HepG2 (cell line): ENCODE measurements at regions not wholly inside any gene's neighbourhood (a gene's known extent, or its start where the extent isn't known, plus 50 kb on each side); places are given as distances from the start of the nearest gene placed in this dataset.

Experiments
- ATAC-seq: fragments of 200-7000 bp; cut with Tn5 transposase; 3 replicates; pipeline ENCODE4 v1.9.1; 2020; ENCODE audit warnings: mild to moderate bottlenecking, moderate library complexity
- BruUV-seq: library from RNA; stranded (reverse); fragments of 400-500 nt; replicated peaks from 2 replicates; lab custom pipeline; 2021; lab: Mats Ljungman, UMichigan
- CTCF ChIA-PET: fragments of 300-600 bp; formaldehyde crosslinking; extraction: SDS; loops from one replicate; lab custom pipeline; 2021; ENCODE audit warnings: low total read pairs, inconsistent platforms, low intra/inter-chr PET ratio; lab: Yijun Ruan, JAX
- POLR2A ChIA-PET: fragments of 350-600 bp; sonication (Branson Sonifier 250); formaldehyde crosslinking; loops from one replicate; lab custom pipeline; 2020; ENCODE audit warnings: antibody characterized with exemption, inconsistent platforms; lab: Yijun Ruan, JAX
- DNase-seq: peaks from one replicate; pipeline ENCODE4 v3.0.0-alpha.2; 2015; ENCODE audit warnings: low spot score
- FAIRE-seq: peaks from 3 replicates; lab custom pipeline; 2011; peaks lifted over from hg19 to GRCh38; lab: Jason Lieb, UNC
- H2AFZ ChIP-seq: one replicate; pipeline ENCODE4 v1.6.1; 2011; ENCODE audit warnings: low read length, inconsistent platforms
- H3K27ac ChIP-seq: fragments of 300-600 bp; 3 replicates; pipeline ENCODE4 v1.8.0; 2011; ENCODE audit warnings: mixed run types, mild to moderate bottlenecking, mixed read lengths, low read length, inconsistent platforms; ENCODE audit not compliant: insufficient read depth; ENCODE audit errors: extremely low read length
- H3K27me3 ChIP-seq, 2 experiments: fragments of 200-600 bp in 1 of 2; 2 replicates in 1 of 2; 3 replicates in 1 of 2; pipeline versions ENCODE4 v1.6.0 to v1.8.0; 2011; ENCODE audit warnings: low read length in 2 of 2, mild to moderate bottlenecking in 2 of 2, moderate library complexity in 2 of 2, inconsistent platforms in 1 of 2; ENCODE audit not compliant: insufficient read depth in 2 of 2, control insufficient read depth in 1 of 2
- H3K36me3 ChIP-seq, 2 experiments: fragments of 200-600 bp in 1 of 2; replicated peaks in 1 of 2; 2 replicates in 1 of 2; 3 replicates in 1 of 2; pipeline versions ENCODE4 v1.5.1 to v1.8.0; 2011; ENCODE audit warnings: low read length in 2 of 2, inconsistent platforms in 1 of 2; ENCODE audit not compliant: insufficient read depth in 2 of 2, control insufficient read depth in 1 of 2
- H3K4me1 ChIP-seq: 2 replicates; pipeline ENCODE4 v1.5.1; 2012; ENCODE audit warnings: low read length, inconsistent platforms; ENCODE audit not compliant: insufficient read depth
- H3K4me2 ChIP-seq: 2 replicates; pipeline ENCODE4 v1.6.0; 2011; ENCODE audit warnings: low read depth, low read length, inconsistent platforms
- H3K4me3 ChIP-seq, 3 experiments: fragments of 200-600 bp in 1 of 3; sonication (generic), shearing (Covaris generic) in 1 of 3; replicated peaks in 1 of 3; 2 replicates each; pipeline ENCODE4 v1.5.1; 2011 to 2016; ENCODE audit warnings: low read length in 3 of 3, inconsistent platforms in 2 of 3, low read depth in 2 of 3, mild to moderate bottlenecking in 2 of 3, control low read depth in 1 of 3, mixed read lengths in 1 of 3; ENCODE audit not compliant: insufficient read depth in 1 of 3
- H3K79me2 ChIP-seq: one replicate; pipeline ENCODE4 v1.6.1; 2011; ENCODE audit warnings: low read length, inconsistent platforms; ENCODE audit not compliant: insufficient read depth
- H3K9ac ChIP-seq: 2 replicates; pipeline ENCODE4 v1.6.0; 2011; ENCODE audit warnings: mild to moderate bottlenecking, low read depth, low read length, inconsistent platforms; ENCODE audit not compliant: insufficient read depth
- H3K9me3 ChIP-seq: 2 replicates; pipeline ENCODE4 v1.5.1; 2012; ENCODE audit warnings: mild to moderate bottlenecking, low read length
- H4K20me1 ChIP-seq: 2 replicates; pipeline ENCODE4 v1.6.0; 2011; ENCODE audit warnings: inconsistent platforms, mild to moderate bottlenecking, low read length, moderate library complexity; ENCODE audit not compliant: insufficient read depth
- KLF11 ChIP-seq: IDR thresholded peaks from 2 replicates; pipeline ENCODE4 v1.6.1; 2016; ENCODE audit warnings: missing compliant biosample characterization
- KLF16 ChIP-seq, 2 experiments: sonication (generic) in 1 of 2; formaldehyde crosslinking in 1 of 2; IDR thresholded peaks; 2 replicates each; pipeline versions ENCODE4 v1.6.1 to v1.8.0; 2016 to 2023; ENCODE audit warnings: missing genetic modification reagents in 2 of 2, missing compliant biosample characterization in 1 of 2
- MAFF ChIP-seq: IDR thresholded peaks from 2 replicates; pipeline ENCODE4 v1.6.1; 2011; ENCODE audit warnings: low read depth, low read length, improper control_type of control experiment
- ZNF17 ChIP-seq: sonication (generic); formaldehyde crosslinking; IDR thresholded peaks from 2 replicates; pipeline ENCODE4 v1.5.0; 2020; ENCODE audit warnings: mild to moderate bottlenecking, missing genetic modification reagents
- ZNF180 ChIP-seq: sonication (generic); formaldehyde crosslinking; IDR thresholded peaks from 2 replicates; pipeline ENCODE4 v1.4.0; 2020; ENCODE audit warnings: low read depth, missing genetic modification reagents, borderline replicate concordance
- ZNF232 ChIP-seq: sonication (generic); formaldehyde crosslinking; IDR thresholded peaks from 2 replicates; pipeline ENCODE4 v1.4.0; 2020; ENCODE audit warnings: missing genetic modification reagents, borderline replicate concordance
- ZNF460 ChIP-seq: sonication (generic); formaldehyde crosslinking; IDR thresholded peaks from 2 replicates; pipeline ENCODE4 v1.5.1; 2020; ENCODE audit warnings: missing genetic modification reagents, mild to moderate bottlenecking, borderline replicate concordance
- ZNF562 ChIP-seq: sonication (generic); formaldehyde crosslinking; IDR thresholded peaks from 2 replicates; pipeline ENCODE4 v1.8.0; 2022; ENCODE audit warnings: missing genetic modification reagents, borderline replicate concordance
- ZNF589 ChIP-seq: sonication (generic); formaldehyde crosslinking; conservative IDR thresholded peaks from 2 replicates; pipeline ENCODE4 v1.8.0; 2022; ENCODE audit warnings: mild to moderate bottlenecking, moderate library complexity, missing genetic modification reagents
- ZNF605 ChIP-seq: sonication (generic); formaldehyde crosslinking; IDR thresholded peaks from 2 replicates; pipeline ENCODE4 v1.8.0; 2022; ENCODE audit warnings: mild to moderate bottlenecking, missing genetic modification reagents
- ZNF766 ChIP-seq: sonication (generic); formaldehyde crosslinking; IDR thresholded peaks from 2 replicates; pipeline ENCODE4 v1.5.0; 2020; ENCODE audit warnings: missing genetic modification reagents, borderline replicate concordance
- ZSCAN25 ChIP-seq: sonication (generic); formaldehyde crosslinking; IDR thresholded peaks from 2 replicates; pipeline ENCODE4 v1.8.0; 2022; ENCODE audit warnings: mild to moderate bottlenecking, missing genetic modification reagents
- in situ Hi-C: cut with HindIII; loops from 2 replicates; pipeline ENCODE4 v1.10.0; 2017; ENCODE audit warnings: low pct_unique_long_range_greater_than_20kb; ENCODE audit not compliant: extremely low pct_ligation_motif_present
- intact Hi-C: fragments of 100-400 bp; cut with micrococcal nuclease; formaldehyde crosslinking; loops from one replicate; pipeline ENCODE4 v1.10.0; 2022; ENCODE audit not compliant: unreplicated experiment

DNA sequence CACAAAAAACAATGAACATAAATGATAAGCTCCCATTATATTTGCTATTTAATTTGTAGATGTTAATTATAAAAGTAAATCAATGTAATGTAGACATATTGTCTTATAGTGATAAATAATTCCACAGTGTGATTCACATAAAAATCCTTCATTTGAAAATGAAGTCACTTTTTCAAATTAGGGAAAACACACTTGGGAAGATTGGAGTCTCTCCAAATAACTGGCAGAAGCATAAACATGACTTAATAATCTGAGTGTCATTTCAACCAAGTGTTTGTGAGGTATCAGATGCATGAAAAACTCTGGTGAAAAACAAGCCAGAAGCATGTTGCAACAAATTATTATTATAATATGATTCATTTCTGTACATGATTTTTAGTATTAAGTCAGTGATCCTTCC, 102.2 kb downstream of the CETN3 start:
- BruUV-seq, result no TSS peak
- no peaks in the 10 kb centered on the region for H3K36me3 ChIP-seq
- in situ Hi-C loops (no loop called here), intact Hi-C loops (no loop called here)
- no peak overlapping the region for H3K4me2 ChIP-seq
- no peaks in the 10 kb centered on the region for H4K20me1 ChIP-seq
- no peak for FAIRE-seq
- TF ChIP-seq ZNF17 (CRISPR knock-in tag) (no peak), ZNF180 (CRISPR knock-in tag) (no peak), ZNF460 (CRISPR knock-in tag) (no peak)
- no peaks in the 10 kb centered on the region for H3K27me3 ChIP-seq
- H3K9me3 ChIP-seq, result no peaks in the 10 kb centered on the region
- H3K9ac ChIP-seq, result no peak overlapping the region
- POLR2A ChIA-PET, result no interaction called here
- no peak overlapping the region for H2AFZ ChIP-seq
- no peak overlapping the region for H3K4me3 ChIP-seq
- no peaks in the 10 kb centered on the region for H3K79me2 ChIP-seq
- H3K27ac ChIP-seq, result no peak overlapping the region
- CTCF ChIA-PET, result no interaction called here
- peaks cover 12% of the 10 kb centered on the region for H3K4me1 ChIP-seq
- ATAC-seq, result no peak
- no peak for DNase-seq

DNA sequence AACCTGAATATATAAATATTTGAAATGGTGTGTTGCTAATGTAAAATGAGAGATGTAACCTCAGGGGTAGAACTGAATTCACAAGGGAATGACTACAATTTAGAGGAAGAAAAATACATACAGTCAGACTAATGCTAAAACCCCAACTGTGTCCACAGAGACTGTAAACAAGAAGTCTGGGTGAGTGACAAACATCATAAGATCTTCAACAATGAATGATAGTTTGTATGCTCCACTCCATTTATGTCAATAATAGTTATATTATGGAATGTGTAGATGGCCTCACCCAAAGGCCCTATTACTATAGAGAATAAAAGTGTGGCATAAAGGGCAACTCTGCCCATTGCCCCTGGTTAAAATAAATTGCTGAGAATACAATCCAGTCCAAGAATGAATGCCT, 102.9 kb downstream of the CETN3 start:
- TF ChIP-seq ZNF605 (CRISPR knock-in tag) (no peak), ZNF562 (CRISPR knock-in tag) (no peak), KLF11 (CRISPR knock-in tag) (no peak), ZNF232 (CRISPR knock-in tag) (no peak), KLF16 (CRISPR knock-in tag; IDR thresholded peaks at IDR 0.05) (no peak), MAFF (no peak), ZNF589 (no peak), ZSCAN25 (CRISPR knock-in tag) (no peak), ZNF766 (CRISPR knock-in tag) (no peak)
- TF ChIP-seq, all 625 proteins: peak for 0
- Histone ChIP-seq H3K27ac (no peak overlapping the region), H2AFZ (no peak overlapping the region), H3K9me3 (no peaks in the 10 kb centered on the region), H3K9ac (no peak overlapping the region), H3K4me2 (no peak overlapping the region), H4K20me1 (no peaks in the 10 kb centered on the region), H3K27me3 (no peaks in the 10 kb centered on the region), H3K4me1 (peaks cover 12% of the 10 kb centered on the region), H3K79me2 (no peaks in the 10 kb centered on the region), H3K4me3 (no peak overlapping the region), H3K36me3 (no peaks in the 10 kb centered on the region)
- intact Hi-C loops, result no loop called here
- CTCF ChIA-PET, result no interaction called here
- POLR2A ChIA-PET, result no interaction called here
- DNase-seq (no peak), FAIRE-seq (no peak), ATAC-seq (no peak)
- in situ Hi-C loops, result no loop called here
- no TSS peak for BruUV-seq
